HG02642 (cell line): ENCODE measurements at regions not wholly inside any gene's neighbourhood (a gene's known extent, or its start where the extent isn't known, plus 50 kb on each side); places are given as distances from the start of the nearest gene placed in this dataset.
A peak's percentile ranks its signal among the peaks of the same experiment; 100 is the strongest.

ENCODE experiments used
- ATAC-seq: cut with Tn5 transposase; IDR thresholded peaks from one replicate; pipeline ENCODE4 v1.9.1; 2021; ENCODE audit warnings: mild to moderate bottlenecking; ENCODE audit not compliant: unreplicated experiment, poor library complexity

GRCh38 chr14:44316647-44317440, 190.2 kb downstream of the FSCB start:
- peak; percentile 94 for ATAC-seq

DNA sequence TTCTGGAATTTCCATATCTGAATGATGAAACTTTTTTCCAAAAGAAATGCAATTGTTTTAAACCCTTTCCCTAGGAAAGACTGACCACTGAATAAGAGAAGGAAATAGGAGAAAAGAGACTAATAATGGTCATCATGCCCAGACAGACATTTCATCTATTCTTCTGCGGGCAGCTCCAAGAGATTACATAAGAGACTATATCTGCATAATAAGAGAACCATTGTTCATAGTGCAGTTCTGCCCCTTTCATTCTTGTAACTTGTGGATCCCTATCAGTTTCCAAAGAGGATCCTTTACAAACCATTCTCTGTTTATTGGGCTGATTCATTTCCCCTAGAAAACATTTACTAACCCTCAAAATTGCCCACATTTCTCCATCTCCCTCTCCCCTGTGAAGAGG, 197.8 kb downstream of the FSCB start:
- ATAC-seq: no peak

GRCh38 chr14:44300916-44301315, 206.2 kb downstream of the FSCB start:
- ATAC-seq: no peak

- no peak for ATAC-seq
Observed at GRCh38 chr14:44297437-44297836, 209.6 kb downstream of the FSCB start.

DNA sequence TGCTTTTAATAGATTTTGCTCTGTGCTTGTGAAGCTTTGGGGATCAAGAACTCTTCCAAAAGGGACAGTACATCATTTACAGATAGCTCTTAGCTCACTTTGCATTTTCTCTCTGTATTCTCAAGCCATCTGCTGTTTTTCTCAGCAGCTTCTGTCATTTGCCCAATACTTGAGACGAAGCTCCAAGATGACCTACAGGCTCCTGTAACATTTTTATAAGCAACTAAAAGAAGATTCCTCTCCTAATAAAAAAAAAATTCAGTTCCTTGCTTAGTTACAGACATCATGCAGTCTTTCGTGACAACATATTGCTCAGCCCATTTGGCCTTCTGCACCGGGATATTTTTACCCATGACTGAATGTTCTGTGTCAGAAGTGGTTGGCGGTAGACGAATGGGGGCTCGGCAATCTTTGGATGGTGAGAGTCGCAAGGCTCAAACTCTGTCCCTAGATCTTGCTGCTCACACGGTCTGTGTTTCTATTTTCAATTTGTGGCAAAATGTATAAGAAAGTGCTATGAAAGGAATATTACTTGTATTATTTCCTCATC, 215.6 kb downstream of the FSCB start:
- ATAC-seq: no peak

- ATAC-seq: no peak
Observed at GRCh38 chr14:44287858-44288257, 219.2 kb downstream of the FSCB start.

DNA sequence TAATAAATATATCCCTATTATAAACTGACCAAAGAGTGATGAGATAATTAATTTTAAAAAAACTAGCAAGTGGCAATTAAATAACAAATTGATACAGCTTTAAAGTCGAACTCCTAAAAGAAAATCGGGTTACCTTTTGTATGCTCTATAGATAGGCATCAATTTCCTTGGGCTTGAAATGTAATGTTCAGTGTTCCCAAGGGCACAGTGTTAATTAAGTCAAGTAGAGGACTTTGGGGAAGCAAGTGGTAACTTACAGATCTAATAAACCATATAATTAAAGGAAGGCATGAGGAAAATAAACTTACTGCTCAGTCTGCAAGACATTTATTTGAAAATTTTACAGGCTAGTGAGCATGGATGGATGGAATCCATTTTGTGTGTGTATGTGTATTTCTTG, 220.9 kb downstream of the FSCB start:
- no peak for ATAC-seq

DNA sequence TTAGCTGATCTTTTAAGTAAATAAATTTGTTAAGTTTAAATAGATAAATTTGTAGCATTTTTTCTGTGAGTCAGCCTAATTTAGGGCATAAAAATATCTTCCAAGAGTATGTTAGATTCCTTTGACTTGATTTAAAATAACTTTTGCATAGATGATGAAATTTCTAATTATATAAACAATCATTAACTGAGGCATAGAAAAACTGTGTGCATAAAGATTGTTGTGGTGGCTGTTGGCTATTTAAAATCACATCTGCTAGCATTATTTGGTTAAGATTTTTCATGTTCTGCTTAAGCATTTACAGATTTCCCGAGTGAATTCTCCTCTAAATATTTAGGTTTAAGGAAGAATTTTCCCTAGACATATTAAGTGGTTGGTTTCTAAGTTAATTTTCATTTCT, 223.2 kb downstream of the FSCB start:
- no peak for ATAC-seq

DNA sequence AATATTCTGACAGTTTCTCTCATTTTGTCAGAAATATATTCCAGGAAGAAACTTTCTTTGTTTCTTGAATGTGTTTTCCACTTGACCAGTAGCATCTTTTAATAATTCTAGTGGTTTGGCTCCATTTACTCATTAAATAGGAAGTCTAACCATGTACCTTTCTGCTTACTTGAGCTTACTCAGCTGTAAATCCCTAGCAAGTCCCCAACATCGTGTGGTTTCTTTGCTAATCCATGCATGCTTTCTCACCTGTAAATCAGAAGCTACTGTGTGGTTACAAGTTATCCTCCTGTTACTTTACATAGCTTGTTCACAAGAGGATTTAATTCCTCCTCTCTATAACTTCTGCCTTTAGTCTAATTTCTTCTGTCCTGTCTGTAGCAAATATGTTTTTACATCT, 227.7 kb downstream of the FSCB start:
- no peak for ATAC-seq

GRCh38 chr14:44271637-44272036, 235.4 kb downstream of the FSCB start:
- no peak for ATAC-seq

DNA sequence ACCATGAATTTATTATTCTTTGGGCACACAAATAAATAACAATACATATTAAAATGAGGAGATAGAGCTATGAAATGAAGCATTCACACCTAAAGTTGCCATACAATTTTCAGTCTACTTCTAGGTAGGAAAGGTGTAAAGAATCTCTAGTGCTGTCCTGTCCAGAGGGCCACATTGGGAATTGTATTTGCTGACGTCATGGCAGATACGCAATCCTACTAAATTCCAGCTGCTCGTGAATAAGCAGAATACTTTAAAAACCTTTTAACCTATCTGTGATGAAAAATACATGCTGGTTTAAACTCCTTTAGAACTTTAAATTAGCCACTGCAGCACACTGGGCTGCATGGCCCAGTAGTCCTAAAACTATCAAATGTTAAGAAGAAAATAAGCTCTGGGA, 236.1 kb downstream of the FSCB start:
- ATAC-seq: no peak

- no peak for ATAC-seq
Observed at GRCh38 chr14:44265246-44265645, 241.8 kb downstream of the FSCB start.

- ATAC-seq: no peak
Observed at GRCh38 chr14:44215660-44216059, 291.4 kb downstream of the FSCB start.

GRCh38 chr14:44211718-44212117, 295.4 kb downstream of the FSCB start:
- ATAC-seq: no peak

GRCh38 chr14:44204061-44204835, 302.8 kb downstream of the FSCB start:
- ATAC-seq: no peak

DNA sequence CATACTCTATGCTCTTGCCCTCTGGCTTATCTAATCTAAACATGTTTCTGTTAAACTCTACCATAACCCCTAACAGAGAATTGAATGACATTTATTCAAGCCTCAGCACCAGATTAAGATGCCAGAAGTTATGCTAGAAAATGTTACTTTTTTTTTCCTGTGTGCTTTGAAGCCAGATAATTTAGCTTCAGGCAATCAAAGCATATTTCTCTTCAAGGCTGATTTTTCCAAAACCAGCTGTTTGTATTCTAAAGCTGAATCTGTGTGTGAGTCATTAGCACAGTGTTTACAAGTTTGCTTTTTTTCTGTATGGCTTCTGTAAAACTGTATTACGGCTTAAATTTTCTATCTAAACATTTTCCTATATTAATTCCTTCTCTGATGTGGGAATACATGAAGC, 326.1 kb downstream of the FSCB start:
- no peak for ATAC-seq

GRCh38 chr14:44170556-44170955, 336.5 kb downstream of the FSCB start:
- no peak for ATAC-seq

DNA sequence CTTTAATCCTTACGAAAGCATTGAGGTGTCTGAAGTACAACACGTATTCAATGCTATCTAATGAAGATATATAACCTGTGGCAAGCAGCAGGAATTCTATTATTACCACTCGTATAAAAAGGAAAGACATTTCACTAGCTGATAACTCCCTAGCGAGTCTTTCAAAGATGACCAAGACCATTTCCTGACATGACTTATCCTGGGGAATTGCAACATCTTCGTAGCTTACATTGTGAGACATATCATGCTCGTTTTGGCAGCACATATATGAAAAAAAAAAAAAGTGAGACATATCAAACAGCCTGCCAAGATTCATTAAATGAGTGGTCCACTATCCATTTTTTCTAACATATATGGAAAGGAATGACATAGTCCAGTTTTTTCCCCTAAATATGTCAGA, 337.0 kb downstream of the FSCB start:
- ATAC-seq: no peak

GRCh38 chr14:44168566-44168965, 338.5 kb downstream of the FSCB start:
- no peak for ATAC-seq

GRCh38 chr14:44166611-44167010, 340.5 kb downstream of the FSCB start:
- ATAC-seq: no peak

GRCh38 chr14:44165936-44166335, 341.1 kb downstream of the FSCB start:
- no peak for ATAC-seq
